ENCODE measurements at regions not wholly inside any gene's neighbourhood (a gene's known extent, or its start where the extent isn't known, plus 50 kb on each side); places are given as distances from the start of the nearest gene placed in this dataset.
"Not testable (repeated sequence)": the region's sequence is repeated elsewhere in the genome, so short reads cannot be mapped to it uniquely, and the experiment has no call there.

DNA sequence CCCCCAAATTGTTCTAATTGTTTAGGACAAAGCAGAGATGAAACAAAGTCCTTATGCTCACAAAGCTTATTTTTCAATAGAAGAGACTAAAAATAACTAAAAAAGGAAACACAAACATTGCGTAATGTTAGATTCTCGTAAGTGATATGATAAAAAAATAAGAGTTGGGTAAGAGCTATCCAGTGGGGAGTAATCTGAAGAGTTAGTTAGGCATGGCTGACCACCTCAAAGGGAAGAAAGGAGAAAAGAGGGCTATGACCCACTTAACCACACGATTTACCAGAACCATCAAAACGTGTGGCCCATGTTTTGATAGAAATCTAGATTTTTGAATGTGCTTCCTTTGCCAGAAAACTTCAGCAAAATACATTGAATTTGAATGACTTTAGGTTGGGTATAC lies 1296.8 kb upstream of the NUDT12 start:
- DNase-seq (ENCODE audit: low spot score) = no peak

DNA sequence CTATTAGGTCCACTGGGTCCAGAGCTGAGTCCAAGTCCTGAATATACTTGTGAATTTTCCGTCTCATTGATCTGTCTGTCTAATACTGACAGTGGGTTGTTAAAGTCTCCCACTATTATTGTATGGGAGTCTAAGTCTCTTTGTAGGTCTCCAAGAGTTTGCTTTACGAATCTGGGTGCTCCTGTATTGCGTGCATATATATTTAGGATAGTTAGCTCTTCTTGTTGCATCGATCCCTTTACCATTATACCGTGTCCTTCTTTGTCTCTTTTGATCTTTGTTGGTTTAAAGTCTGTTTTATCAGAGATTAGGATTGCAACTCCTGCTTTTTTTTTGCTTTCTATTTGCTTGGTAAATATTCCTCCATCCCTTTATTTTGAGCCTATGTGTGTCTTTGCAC lies 1289.5 kb upstream of the NUDT12 start:
- not testable (repeated sequence) for DNase-seq (ENCODE audit: low spot score)

DNA sequence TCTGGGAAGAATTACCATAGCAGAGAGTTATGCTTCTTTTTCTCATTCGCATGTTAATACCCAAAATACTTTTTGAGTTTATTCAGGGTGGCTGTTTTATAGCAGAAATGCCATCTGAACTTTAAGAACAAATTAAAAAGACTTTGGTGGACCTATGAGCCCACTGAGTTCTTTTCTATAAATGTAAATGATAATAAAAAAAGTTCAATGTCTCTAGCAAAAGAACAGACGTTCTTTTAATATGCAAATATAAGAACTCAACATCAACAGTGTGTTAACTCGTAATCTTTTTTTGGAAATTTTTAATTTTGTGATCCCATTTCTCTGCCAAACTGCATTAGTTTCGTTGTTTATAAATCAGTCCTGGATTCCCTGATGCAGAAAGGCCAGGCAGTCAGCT lies 1283.0 kb upstream of the NUDT12 start:
- DNase-seq (ENCODE audit: low spot score) = no peak

DNA sequence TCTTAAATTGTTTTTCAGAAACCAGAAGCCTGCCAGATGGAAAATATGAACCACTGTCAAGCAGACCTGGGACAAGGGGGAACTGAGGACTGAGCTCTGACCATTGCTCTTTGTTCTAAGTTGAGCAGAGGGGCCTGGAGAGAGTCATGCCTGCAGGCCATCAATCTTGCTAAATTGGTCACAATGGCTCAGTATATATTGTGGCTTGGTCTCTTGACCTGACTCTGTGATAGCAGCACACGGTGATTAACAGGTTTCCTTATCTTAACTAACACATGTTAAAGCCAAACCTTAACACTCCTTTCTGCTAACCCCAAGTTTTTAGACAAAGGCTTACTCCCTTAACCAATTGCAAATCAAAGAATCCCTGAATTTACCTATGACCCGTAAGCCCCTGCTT lies 1281.2 kb upstream of the NUDT12 start:
- DNase-seq (ENCODE audit: low spot score) = no peak

DNA sequence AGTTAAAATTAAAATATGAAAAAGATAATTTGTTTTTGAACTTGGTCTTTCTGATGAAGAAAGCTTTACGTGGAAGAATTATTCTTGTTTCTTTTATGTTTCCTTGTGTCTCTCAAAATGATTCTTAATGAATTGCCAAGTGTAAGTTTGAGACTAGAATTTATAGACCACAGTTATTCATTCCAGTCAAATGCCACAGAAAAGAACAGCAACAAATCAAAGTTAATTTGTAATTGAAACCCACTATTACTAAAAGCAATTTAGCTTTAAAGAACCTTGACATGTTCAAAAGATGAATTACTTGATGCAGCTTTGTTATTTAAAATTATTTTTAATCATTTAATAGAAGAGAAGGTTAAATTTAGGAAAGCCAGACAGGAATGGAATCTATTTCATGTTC lies 1277.7 kb upstream of the NUDT12 start:
- DNase-seq (ENCODE audit: low spot score) = no peak

DNA sequence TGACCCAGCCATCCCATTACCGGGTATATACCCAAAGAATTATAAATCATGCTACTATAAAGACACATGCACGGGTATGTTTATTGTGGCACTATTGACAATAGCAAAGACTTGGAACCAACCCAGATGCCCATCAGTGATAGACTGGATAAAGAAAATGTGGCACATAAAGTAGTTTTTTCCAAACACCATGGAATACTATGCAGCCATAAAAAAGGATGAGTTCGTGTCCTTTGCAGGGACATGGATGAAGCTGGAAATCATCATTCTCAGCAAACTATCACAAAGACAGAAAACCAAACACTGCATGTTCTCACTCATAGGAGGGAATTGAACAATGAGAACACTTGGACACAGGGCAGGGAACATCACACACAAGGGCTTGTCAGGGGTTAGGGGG lies 1268.9 kb upstream of the NUDT12 start:
- not testable (repeated sequence) for DNase-seq (ENCODE audit: low spot score)

DNA sequence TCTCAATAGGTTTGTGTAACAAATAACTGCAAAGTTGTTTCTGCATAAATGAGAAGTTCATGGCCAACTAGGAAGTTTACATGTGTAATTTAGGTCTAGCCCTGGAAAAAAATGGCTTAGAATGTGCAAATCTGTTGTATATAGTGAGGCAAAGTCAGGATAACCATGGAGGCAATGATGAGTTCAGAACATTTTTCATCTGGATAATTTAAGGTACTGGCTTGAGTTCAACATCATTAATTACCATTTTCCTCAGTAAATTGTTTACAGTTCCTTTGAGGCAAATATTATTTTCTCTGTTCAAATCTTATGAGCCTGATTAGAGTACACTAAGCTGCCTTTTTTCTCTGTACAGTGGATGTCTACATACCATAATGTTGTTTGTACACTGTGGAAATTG lies 1259.0 kb upstream of the NUDT12 start:
- no peak for DNase-seq (ENCODE audit: low spot score)

DNA sequence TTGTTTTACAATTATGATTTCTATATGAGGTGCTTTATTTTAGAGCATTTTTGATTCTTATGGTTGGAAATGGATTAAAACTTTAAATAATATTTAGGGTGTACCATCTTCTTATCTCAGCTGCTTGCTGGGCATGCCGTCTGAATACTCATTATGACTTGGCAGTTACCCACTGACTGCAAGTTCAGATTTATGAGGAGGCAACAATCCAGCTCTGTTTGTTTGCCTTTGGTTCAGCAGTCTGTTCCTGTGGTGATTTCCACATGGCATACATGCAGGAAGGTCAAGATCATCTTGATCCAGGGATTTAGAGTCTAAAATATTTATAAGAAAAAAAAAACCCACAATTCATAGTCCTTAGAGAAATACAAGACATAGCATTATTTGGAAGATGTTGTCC lies 1254.5 kb upstream of the NUDT12 start:
- DNase-seq (ENCODE audit: low spot score) = no peak

DNA sequence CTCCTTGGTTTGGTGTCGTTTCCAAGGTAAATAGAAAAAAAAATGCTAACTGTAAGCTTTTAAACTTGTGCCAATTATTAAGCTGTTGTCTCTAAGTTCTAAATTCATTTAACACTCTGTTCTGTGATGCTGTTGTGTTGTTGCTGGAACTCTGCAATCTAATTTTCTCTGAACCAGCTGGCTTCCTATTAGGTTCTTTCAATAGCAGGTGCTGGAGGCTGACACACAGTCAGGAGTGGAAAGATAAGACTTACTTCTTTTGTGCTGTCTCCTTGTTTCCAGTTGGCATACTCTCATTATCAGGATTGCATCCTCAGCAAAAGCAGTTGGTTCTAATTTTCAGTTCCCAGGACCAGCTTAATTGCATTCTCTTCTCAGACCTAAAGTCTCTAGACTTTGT lies 1252.6 kb upstream of the NUDT12 start:
- DNase-seq (ENCODE audit: low spot score) = no peak

DNA sequence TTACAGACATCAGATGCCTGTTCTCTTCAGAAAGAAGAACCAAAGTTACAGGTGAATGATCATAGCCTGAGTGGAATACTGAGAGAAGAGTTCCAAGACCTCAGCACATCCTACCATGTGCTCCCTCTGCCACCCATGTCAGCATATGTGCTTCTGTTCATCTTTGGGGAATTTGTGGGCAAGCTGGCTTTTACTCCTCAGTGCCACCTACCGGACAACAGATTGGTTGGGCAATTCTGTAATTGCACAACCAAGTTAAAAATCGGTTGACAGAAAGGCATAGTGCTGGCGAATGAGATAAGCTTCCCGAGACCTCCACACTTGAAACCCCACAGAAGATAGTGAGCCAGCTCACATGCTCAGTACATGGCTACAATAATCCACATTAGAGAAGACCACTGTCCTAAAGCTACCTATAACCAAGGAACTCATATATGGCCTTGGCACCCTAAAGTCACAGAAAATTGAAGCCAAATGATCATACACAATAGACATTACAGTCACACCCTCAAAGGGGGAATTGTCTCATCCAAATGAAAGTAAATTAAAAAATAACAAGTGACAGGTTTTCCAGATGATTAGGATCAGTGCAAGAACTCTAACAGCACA lies 1238.0 kb upstream of the NUDT12 start:
- DNase-seq (ENCODE audit: low spot score) = no peak

DNA sequence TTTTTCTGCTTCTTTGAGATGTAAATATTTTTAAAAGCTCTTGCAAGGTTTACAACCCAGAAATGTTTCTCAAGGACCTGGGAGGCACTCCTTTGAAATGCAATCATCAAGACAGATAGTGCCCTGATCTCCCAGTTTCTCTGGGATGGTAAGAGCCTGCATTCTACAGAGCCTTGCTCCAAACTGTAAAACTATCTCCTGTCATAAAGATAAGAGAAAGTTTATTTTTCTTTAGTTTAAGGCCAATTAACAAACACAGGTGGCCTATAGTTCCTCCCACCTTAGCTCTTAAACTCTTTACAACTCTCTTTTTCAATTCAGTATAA lies 1231.1 kb upstream of the NUDT12 start:
- no peak for DNase-seq (ENCODE audit: low spot score)

DNA sequence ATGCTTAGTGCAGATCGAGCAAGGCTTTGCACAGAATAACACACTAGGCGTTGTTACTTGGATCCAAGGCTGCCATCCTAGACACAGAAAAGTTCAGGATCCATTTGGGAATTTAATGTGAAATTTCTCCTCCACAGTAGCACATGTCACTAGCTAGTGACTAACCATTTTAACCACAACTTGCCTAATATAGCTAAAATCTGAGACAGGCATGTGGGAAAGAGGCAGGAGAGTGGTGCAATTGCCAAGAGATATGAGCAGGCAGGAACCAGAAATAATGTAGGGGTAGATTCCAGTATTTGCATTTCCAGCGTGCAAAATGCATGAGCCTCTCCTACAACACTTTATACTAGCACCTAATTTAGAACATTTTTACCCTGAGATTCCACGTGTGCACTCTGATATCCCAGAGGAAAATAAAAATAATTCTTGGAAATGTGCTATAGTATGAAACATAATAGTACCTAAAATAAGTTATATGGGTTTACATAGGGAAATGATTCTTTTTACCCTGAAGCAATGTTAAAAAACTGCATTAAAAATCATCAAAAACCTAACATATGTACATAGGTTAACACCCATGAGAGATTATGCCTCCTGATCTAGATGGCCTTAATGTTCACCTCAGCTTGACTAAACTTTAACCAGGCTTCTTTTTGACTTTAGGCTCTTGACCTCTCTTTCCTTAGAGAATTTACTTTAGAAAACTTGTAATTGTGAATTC lies 1230.6 kb upstream of the NUDT12 start:
- DNase-seq (ENCODE audit: low spot score) = no peak

DNA sequence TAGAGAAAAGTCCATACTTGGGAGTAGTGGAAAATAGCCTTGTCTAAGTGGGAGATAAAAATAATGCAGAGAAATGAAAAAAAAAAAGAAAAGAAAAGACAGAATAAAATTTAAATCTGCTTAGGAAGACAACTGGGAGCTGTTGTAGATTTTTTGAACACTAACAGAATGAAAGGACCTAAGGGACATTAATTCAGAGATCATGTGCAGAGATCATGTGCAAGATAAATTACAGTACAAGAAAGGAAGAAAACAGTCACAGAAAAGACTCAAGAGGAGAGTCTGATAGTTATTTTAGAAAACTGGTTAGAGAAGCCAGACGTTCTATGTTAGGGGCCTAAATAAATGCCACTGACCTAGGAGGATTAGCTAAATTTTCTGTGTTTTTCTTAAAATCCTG lies 1226.8 kb upstream of the NUDT12 start:
- DNase-seq (ENCODE audit: low spot score) = no peak

DNA sequence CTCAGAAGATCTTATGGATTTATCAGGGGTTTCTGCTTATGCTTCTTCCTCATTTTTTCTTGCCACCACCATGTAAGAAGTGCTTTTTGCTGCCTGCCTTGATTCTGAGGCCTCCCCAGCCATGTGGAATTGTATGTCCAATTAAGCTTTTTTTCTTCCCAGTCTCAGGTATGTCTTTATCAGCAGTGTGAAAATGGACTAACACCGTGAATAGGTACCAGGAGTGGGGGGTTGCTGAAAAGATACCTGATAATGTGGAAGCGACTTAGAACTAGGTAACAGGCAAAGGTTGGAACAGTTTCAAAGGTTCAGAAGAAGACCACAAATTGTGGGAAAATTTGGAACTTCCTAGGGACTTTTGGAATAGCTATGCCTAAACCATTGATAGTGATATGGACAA lies 1222.5 kb upstream of the NUDT12 start:
- no peak for DNase-seq (ENCODE audit: low spot score)

DNA sequence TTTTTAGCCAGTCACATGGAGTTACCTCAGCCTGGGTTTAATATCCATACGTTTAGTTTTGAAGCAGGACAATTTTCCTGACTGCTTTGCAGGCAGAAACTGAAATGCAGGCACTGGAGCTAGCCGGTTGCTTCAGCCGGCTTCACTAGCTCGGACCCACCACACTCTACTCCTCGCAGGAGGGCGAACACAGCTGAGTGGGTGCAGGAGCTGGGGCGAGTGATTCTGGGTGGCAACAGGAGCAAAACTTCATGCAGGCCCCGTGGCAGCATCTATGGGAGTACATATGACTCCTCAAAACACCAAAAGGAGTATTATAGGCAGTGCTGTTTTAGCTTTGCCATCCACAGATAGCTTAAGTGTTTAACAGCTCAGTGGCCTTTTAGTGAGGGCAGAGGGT lies 1211.8 kb upstream of the NUDT12 start:
- DNase-seq (ENCODE audit: low spot score) = no peak

DNA sequence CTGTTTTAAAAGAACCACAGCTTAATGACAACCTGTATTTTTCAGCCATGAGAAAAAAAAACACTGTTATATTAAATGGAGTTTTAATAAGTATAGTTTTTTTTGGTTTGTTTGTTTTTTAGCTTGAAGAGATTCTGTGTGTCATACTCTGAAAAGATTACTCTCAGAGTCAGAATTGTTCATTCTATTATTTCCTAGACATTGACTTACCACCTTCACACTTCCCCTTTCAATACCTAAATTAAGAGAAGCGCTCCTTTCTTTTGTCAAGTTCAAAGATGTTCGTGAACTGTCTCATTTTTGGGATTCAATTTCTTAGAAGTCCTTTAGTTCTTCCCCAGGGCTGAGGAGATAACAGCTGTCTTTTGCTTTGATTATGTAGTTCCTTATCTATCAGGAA lies 1201.6 kb upstream of the NUDT12 start:
- DNase-seq (ENCODE audit: low spot score) = no peak

DNA sequence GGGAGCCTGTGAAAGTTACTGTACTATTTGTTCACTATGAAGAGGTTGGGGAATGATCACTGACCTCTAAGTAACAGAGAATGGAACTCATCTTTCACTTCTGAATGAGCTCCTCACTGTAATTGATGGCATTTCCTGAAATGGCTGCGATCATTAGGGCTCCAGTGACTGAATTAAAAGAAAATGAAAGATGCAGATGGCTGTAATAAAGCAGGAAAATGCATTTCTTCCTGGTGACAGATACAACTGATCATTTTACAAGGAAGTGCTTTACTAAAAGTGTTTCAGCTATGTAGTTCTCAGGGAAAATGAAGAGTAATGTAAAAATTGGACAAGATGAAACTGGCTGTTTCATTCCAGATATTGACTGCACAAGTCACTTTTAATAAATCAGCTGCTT lies 1200.6 kb upstream of the NUDT12 start:
- DNase-seq (ENCODE audit: low spot score) = no peak

DNA sequence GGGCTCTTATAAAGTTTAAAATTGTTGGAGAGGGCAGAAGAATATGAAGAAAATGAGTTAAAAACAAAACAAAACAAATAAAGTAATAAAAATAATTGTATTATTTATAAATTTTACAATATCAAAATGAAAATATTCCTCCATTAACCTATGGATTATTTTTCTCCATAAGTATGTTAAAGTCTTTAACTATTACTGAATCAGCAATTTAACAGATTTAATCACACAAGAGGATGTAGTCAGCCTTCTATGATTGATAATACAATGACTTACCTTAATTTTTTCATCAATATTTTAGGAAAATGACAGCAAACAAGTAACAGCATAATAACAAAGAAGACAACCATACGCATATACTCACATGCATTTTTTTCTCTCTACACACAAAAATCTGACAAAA lies 1195.3 kb upstream of the NUDT12 start:
- DNase-seq (ENCODE audit: low spot score) = no peak

DNA sequence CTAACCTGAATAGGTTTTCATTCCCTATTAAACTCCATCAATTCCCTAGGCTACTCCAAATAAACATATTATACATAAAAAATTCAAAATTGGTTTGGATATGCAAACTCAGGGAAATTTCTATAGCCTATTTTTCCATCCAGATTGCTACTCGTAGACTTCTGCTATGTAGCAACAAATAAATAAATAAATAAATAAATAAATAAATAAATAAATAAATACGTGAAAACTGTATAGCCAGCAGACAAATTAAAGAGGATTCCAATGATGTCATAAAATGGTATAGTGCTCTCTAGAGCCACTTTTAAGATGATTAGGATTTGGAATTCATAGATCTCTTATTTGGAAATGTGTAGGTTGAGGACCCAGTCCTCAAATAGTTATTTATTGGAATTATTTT lies 1193.2 kb upstream of the NUDT12 start:
- DNase-seq (ENCODE audit: low spot score) = no peak

DNA sequence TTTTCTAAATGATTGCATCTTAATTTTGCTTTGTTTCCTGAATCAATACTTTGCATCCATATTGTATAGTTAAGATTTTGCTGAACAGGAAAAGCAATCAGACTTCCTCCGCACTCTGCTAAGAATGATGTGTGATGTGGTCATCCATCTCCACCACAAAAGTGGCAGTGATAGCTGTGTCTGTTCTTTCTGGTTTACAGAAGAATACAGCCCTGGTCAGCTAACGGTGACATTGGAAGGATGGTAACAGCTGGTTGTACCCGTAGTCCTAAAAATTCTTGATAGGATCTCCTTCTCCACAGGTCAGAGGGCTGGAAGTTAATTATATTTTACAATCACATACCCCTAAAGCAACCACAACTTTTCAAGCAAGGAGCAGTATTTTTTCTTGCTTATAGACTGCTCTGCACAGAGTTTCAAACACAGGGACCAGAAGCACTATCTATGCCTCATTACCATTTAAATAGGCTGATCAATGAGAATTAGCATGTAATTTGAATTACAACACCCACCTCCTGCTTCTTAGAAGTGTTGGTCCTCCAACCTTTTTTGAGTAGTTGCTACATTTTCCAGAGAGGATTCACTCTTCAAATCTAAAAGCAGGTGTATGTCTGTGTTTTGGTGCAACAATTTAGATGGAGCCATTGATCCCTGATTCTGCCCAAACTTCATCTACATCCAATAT lies 1191.9 kb upstream of the NUDT12 start:
- no peak for DNase-seq (ENCODE audit: low spot score)

DNA sequence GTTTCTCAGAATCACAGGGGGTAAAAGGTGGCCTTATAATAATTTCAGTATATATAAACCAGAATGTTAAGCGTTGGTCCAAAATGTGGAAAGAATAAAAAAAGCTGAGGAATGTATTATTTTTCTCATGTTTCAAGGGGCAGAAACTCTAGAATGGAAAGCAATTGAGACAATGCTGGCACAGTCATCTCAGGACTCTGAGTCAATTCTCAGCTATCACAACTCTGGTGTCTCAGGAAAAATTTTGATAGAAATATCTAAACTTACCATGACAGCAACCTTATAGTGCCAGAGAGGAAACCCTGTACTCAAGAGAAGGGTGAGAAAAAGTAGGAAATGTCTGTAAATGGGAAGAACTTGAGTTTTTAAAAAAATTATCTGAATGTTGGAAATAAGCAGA lies 1189.4 kb upstream of the NUDT12 start:
- no peak for DNase-seq (ENCODE audit: low spot score)

DNA sequence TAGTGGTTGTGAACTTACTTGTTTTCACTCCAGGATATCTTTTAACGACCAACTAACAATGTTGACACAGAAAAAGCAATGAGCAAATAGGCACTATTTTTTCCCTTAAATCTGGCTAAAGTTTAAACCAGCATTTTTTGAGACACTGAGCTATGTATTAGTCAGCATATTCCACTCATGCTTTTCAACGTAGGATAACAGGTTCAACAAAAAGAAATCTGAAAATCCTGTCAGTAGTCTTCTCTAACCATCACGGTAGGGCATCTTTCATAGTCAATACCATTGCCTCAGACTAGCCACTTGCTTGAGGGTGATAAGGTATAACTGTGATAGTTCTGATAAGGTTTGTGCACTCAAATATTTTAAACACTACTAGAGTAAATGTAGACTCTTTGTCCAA lies 1177.3 kb upstream of the NUDT12 start:
- no peak for DNase-seq (ENCODE audit: low spot score)

DNA sequence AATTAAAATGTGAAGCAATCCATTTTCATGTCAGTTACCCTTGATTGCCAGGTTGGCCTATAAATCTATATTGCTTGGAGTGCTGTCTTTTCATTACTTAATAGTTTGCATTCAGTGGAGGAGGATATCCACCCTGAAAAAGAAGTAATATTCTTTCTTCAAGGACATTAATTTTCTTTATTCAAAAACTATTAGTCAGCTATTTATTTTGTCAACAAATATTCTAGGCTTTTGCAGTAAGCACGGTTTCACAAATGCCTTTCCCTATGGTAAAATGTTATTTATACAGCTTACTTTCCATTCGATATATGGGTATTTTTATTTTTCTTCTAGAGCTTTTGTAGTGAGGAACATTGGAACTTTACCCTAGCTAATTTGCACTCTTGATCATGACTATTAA lies 1176.9 kb upstream of the NUDT12 start:
- no peak for DNase-seq (ENCODE audit: low spot score)

DNA sequence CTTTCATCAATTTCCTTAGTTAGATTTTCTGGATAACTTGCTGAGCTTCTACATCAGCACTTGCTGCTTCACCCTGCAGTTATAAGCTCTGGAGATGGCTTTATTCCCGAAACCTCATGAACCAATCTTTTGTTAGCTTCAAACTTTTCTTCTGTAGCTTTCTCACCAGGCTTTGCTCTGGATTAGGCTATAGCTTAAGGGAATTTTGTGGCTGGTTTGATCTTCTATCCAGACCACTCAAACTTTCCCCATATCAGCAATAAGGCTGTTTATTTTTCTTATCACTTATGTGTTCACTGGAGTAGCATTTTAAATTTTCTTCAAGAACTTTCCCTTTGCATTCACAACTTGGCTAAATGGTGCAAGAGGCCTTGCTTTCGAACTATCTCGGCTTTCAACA lies 1173.5 kb upstream of the NUDT12 start:
- DNase-seq (ENCODE audit: low spot score) = no peak

All from ecto neural progenitor cell (in vitro differentiated cells).